T-cell (primary cell): ENCODE measurements at regions not wholly inside any gene's neighbourhood (a gene's known extent, or its start where the extent isn't known, plus 50 kb on each side); places are given as distances from the start of the nearest gene placed in this dataset.
"Not testable (repeated sequence)": the region's sequence is repeated elsewhere in the genome, so short reads cannot be mapped to it uniquely, and the experiment has no call there.

Experiments used
- ATAC-seq, 4 experiments: fragments of 200-7000 bp in 3 of 4; fragments of 150-1000 bp in 1 of 4; cut with Tn5 transposase; replicated peaks in 1 of 4; 1 replicate in 3 of 4; 2 replicates in 1 of 4; pipeline ENCODE4 v1.10.0; 2021; ENCODE audit warnings: moderate library complexity in 3 of 4, mild to moderate bottlenecking in 2 of 4, moderate number of reproducible peaks in 1 of 4
- CTCF ChIA-PET, 2 donors: fragments of 300-600 bp; sonication (Branson Sonifier 250); formaldehyde crosslinking; loops; one replicate each; lab custom pipeline; 2022; ENCODE audit warnings: antibody characterized with exemption in 2 of 2; lab: Charles Lee
- POLR2A ChIA-PET, 2 donors: fragments of 300-600 bp; sonication (Branson Sonifier 250); formaldehyde crosslinking; loops; one replicate each; lab custom pipeline; 2022; ENCODE audit warnings: antibody characterized with exemption in 2 of 2; lab: Charles Lee
- DNase-seq, 35 experiments: peaks; one replicate each; pipeline versions ENCODE4 v3.0.0 to v3.0.0-alpha.2; 2013 to 2023
- H3K27ac ChIP-seq: one replicate; pipeline ENCODE4 v1.5.1; 2013; ENCODE audit warnings: low read length
- H3K27me3 ChIP-seq, 2 experiments: replicated peaks in 1 of 2; 1 replicate in 1 of 2; 2 replicates in 1 of 2; pipeline versions ENCODE4 v1.6.1 to v1.7.0; 2013; ENCODE audit warnings: low read length in 1 of 2, mixed read lengths in 1 of 2; ENCODE audit not compliant: control insufficient read depth in 2 of 2, insufficient read depth in 2 of 2; ENCODE audit errors: extremely low read depth in 1 of 2
- H3K36me3 ChIP-seq, 2 donors: 1 replicate in 1 of 2; 2 replicates in 1 of 2; pipeline versions ENCODE4 v1.6.1 to v1.7.0; 2013; ENCODE audit warnings: low read length in 1 of 2; ENCODE audit not compliant: control insufficient read depth in 2 of 2, insufficient read depth in 1 of 2; ENCODE audit errors: extremely low read depth in 1 of 2
- H3K4me1 ChIP-seq, 2 experiments: 1 replicate in 1 of 2; 2 replicates in 1 of 2; pipeline versions ENCODE4 v1.6.1 to v1.7.0; 2013; ENCODE audit warnings: low read length in 2 of 2, mixed read lengths in 1 of 2; ENCODE audit not compliant: insufficient read depth in 2 of 2, control insufficient read depth in 1 of 2; ENCODE audit errors: extremely low read depth in 1 of 2
- H3K4me3 ChIP-seq, 2 donors: 1 replicate in 1 of 2; 2 replicates in 1 of 2; pipeline versions ENCODE4 v1.5.1 to v1.7.0; 2013; ENCODE audit warnings: mild to moderate bottlenecking in 2 of 2, low read length in 1 of 2, moderate library complexity in 1 of 2; ENCODE audit not compliant: control insufficient read depth in 1 of 2; ENCODE audit errors: extremely low read depth in 1 of 2
- H3K9me3 ChIP-seq: 2 replicates; pipeline ENCODE4 v1.7.0; 2013
- H3K27ac Mint-ChIP-seq, 2 donors: one replicate each; pipeline ENCODE4 v1.8.0; 2020 to 2021; ENCODE audit warnings: mild to moderate bottlenecking in 2 of 2, mixed read lengths in 2 of 2
- H3K27me3 Mint-ChIP-seq, 2 donors: one replicate each; pipeline ENCODE4 v1.8.0; 2021 to 2022; ENCODE audit warnings: mixed read lengths in 2 of 2
- H3K36me3 Mint-ChIP-seq: one replicate; pipeline ENCODE4 v1.8.0; 2021; ENCODE audit warnings: mixed read lengths
- H3K4me1 Mint-ChIP-seq, 3 donors: one replicate each; pipeline ENCODE4 v1.8.0; 2020 to 2022; ENCODE audit warnings: mixed read lengths in 3 of 3, mild to moderate bottlenecking in 1 of 3
- H3K4me3 Mint-ChIP-seq, 3 donors: one replicate each; pipeline ENCODE4 v1.8.0; 2020 to 2022; ENCODE audit warnings: mild to moderate bottlenecking in 3 of 3, mixed read lengths in 3 of 3, moderate library complexity in 3 of 3
- H3K9me3 Mint-ChIP-seq, 3 donors: one replicate each; pipeline ENCODE4 v1.8.0; 2020 to 2022; ENCODE audit warnings: mixed read lengths in 3 of 3
- WGBS: methylation state at CpG from one replicate; pipeline ENCODE4 v1.1.5; 2013; ENCODE audit warnings: missing lambda C conversion rate; ENCODE audit not compliant: insufficient coverage; 5-methylcytosine and 5-hydroxymethylcytosine counted together

DNA sequence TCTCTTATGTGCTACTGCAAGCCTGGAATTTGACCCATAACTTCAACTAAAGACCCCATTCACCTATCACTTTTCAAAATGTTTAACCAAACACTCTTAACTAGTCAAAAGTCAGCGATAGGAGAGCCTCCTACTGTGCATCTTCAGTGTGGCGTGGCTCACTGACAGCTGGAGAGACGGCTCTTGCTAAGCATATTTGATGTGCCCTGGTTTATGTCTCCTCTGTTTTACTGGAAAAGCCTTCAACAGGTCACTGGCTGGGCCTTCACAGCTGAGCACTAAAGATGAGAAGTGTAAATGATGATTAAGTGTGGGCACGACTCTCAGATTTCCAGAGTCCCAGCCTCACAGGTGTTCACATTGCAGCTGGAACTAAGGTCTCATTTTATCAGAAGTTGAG, 472.1 kb downstream of the SEMA3D start:
- H3K27ac ChIP-seq: no peak overlapping the region
- no peak overlapping the region for H3K4me3 Mint-ChIP-seq
- no peaks in the 10 kb centered on the region for H3K9me3 ChIP-seq
- DNase-seq (no peak), ATAC-seq (no peak)
- 62% methylated on average over 4 of the region's 4 CpGs for WGBS
- no peak overlapping the region for H3K4me3 ChIP-seq
- H3K36me3 ChIP-seq: no peaks in the 10 kb centered on the region
- no peaks in the 10 kb centered on the region for H3K27me3 Mint-ChIP-seq
- no peaks in the 10 kb centered on the region for H3K36me3 Mint-ChIP-seq
- H3K27me3 ChIP-seq: no peaks in the 10 kb centered on the region
- no peaks in the 10 kb centered on the region for H3K4me1 Mint-ChIP-seq
- ChIA-PET CTCF (interaction anchor here in 1 of 2 donors (0.6 kb wide), 1 partner anchor 120 kb away, joined by 3 read pairs; no protein-coding TSS in a partner anchor), POLR2A (no interaction called here)
- no peak overlapping the region for H3K27ac Mint-ChIP-seq
- no peaks in the 10 kb centered on the region for H3K4me1 ChIP-seq
- H3K9me3 Mint-ChIP-seq: peaks cover 0 to 6% (median 0%) of the 10 kb centered on the region in 3 donors

- ATAC-seq (no peak), DNase-seq (no peak)
- Histone ChIP-seq H3K4me3 (no peak overlapping the region), H3K27ac (no peak overlapping the region), H3K36me3 (no peaks in the 10 kb centered on the region), H3K27me3 (no peaks in the 10 kb centered on the region), H3K9me3 (no peaks in the 10 kb centered on the region), H3K4me1 (no peaks in the 10 kb centered on the region)
- no peaks in the 10 kb centered on the region for H3K36me3 Mint-ChIP-seq
- no peak overlapping the region for H3K4me3 Mint-ChIP-seq
- H3K9me3 Mint-ChIP-seq: peaks cover 0 to 3% (median 0%) of the 10 kb centered on the region in 3 donors
- WGBS: 83% methylated on average over 2 of the region's 4 CpGs
- ChIA-PET POLR2A (no interaction called here), CTCF (no interaction called here)
- no peaks in the 10 kb centered on the region for H3K4me1 Mint-ChIP-seq
- H3K27me3 Mint-ChIP-seq: no peaks in the 10 kb centered on the region
- H3K27ac Mint-ChIP-seq: no peak overlapping the region
These were observed 474.3 kb downstream of the SEMA3D start for GRCh38 chr7:84712374-84713121.

- H3K27ac Mint-ChIP-seq, H3K27ac ChIP-seq, POLR2A ChIA-PET, H3K27me3 ChIP-seq, H3K9me3 Mint-ChIP-seq, H3K36me3 Mint-ChIP-seq, ATAC-seq, H3K4me1 Mint-ChIP-seq, CTCF ChIA-PET, H3K4me3 ChIP-seq, H3K9me3 ChIP-seq, DNase-seq, H3K4me1 ChIP-seq, H3K36me3 ChIP-seq, H3K27me3 Mint-ChIP-seq, H3K4me3 Mint-ChIP-seq: not testable (repeated sequence)
- WGBS: no CpG with 5 or more reads among the region's 3 CpGs
These were observed 476.3 kb downstream of the SEMA3D start for GRCh38 chr7:84710538-84710937.

DNA sequence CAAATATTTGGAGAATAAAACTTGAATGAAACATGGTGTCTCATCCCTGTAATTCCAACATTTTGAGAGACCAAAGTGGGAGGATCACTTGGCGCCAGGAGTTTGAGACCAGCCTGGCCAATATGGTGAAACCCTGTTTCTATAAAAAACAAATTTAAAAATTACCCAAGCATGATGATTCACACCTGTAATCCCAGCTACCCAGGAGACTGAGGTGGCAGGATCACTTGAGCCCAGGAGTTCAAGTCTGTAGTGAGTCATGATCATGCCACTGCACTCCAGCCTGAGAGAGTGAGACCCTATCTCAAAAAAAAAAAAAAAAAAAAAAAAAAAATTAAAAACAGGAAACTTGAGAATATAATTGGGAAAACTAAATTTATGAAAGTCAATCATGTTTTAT, 481.1 kb downstream of the SEMA3D start:
- Mint-ChIP-seq H3K4me1 (no peaks in the 10 kb centered on the region), H3K27ac (no peak overlapping the region), H3K27me3 (no peaks in the 10 kb centered on the region), H3K4me3 (no peak overlapping the region), H3K36me3 (no peaks in the 10 kb centered on the region), H3K9me3 (no peaks in the 10 kb centered on the region)
- POLR2A ChIA-PET: no interaction called here
- H3K4me1 ChIP-seq: no peaks in the 10 kb centered on the region
- H3K27me3 ChIP-seq: no peaks in the 10 kb centered on the region
- H3K27ac ChIP-seq: no peak overlapping the region
- H3K36me3 ChIP-seq: no peaks in the 10 kb centered on the region
- CTCF ChIA-PET: no interaction called here
- no CpG with 5 or more reads among the region's 1 CpG for WGBS
- no peak for DNase-seq
- no peak for ATAC-seq
- no peaks in the 10 kb centered on the region for H3K9me3 ChIP-seq
- no peak overlapping the region for H3K4me3 ChIP-seq

DNA sequence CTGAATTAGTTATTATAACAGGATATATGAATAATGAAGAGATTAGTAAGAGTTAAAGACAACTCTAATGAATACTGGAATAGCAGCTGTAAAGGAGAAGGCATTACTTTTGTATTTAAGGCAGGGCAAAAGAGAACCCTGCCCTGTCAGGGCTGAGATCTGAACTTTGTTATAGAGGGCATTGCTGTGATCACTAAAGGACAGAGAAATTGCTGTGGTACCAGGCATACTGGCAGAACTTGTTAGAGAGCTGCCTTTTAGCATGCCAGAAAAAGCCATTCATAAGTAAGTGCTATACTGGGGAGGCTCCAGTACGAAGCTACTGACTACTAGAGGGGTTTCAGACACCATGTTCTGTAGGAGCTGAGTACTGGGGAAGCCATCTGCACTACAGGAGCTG, 481.8 kb downstream of the SEMA3D start:
- ChIA-PET POLR2A (no interaction called here), CTCF (interaction anchor here in 1 of 2 donors (0.6 kb wide), 1 partner anchor 289 kb away, joined by 3 read pairs; no protein-coding TSS in a partner anchor)
- DNase-seq (no peak), ATAC-seq (no peak)
- no peaks in the 10 kb centered on the region for H3K36me3 ChIP-seq
- Mint-ChIP-seq H3K27me3 (no peaks in the 10 kb centered on the region), H3K36me3 (no peaks in the 10 kb centered on the region), H3K4me1 (no peaks in the 10 kb centered on the region), H3K4me3 (no peak overlapping the region), H3K27ac (no peak overlapping the region), H3K9me3 (no peaks in the 10 kb centered on the region)
- H3K27ac ChIP-seq: no peak overlapping the region
- no CpG with 5 or more reads among the region's 1 CpG for WGBS
- H3K4me3 ChIP-seq: no peak overlapping the region
- no peaks in the 10 kb centered on the region for H3K9me3 ChIP-seq
- no peaks in the 10 kb centered on the region for H3K4me1 ChIP-seq
- H3K27me3 ChIP-seq: no peaks in the 10 kb centered on the region

- no peaks in the 10 kb centered on the region for H3K4me1 ChIP-seq
- Mint-ChIP-seq H3K27ac (no peak overlapping the region), H3K27me3 (no peaks in the 10 kb centered on the region), H3K4me3 (no peak overlapping the region), H3K36me3 (no peaks in the 10 kb centered on the region), H3K9me3 (no peaks in the 10 kb centered on the region), H3K4me1 (no peaks in the 10 kb centered on the region)
- no peak overlapping the region for H3K4me3 ChIP-seq
- WGBS: 67% methylated on average over 1 of the region's 4 CpGs
- ChIA-PET POLR2A (no interaction called here), CTCF (no interaction called here)
- no peaks in the 10 kb centered on the region for H3K9me3 ChIP-seq
- H3K36me3 ChIP-seq: no peaks in the 10 kb centered on the region
- H3K27ac ChIP-seq: no peak overlapping the region
- H3K27me3 ChIP-seq: no peaks in the 10 kb centered on the region
- ATAC-seq (no peak), DNase-seq (no peak)
These were observed 482.5 kb downstream of the SEMA3D start for GRCh38 chr7:84704380-84704779.
